K562 (cell line): ENCODE measurements at regions not wholly inside any gene's neighbourhood (a gene's known extent, or its start where the extent isn't known, plus 50 kb on each side); places are given as distances from the start of the nearest gene placed in this dataset.

ENCODE experiments used
- ATAC-seq: fragments of 200-7000 bp; cut with Tn5 transposase; 3 replicates; pipeline ENCODE4 v1.9.1; 2020; ENCODE audit warnings: moderate library complexity
- BruUV-seq: library from RNA; stranded (reverse); fragments of 400-500 nt; replicated peaks from 2 replicates; lab custom pipeline; 2021; lab: Mats Ljungman, UMichigan
- CTCF ChIA-PET: fragments of 300-600 bp; formaldehyde crosslinking; extraction: SDS; loops from one replicate; lab custom pipeline; 2021; ENCODE audit warnings: low intra/inter-chr PET ratio; lab: Yijun Ruan, JAX
- POLR2A ChIA-PET: fragments of 300-600, 350-650 bp; sonication (Branson Sonifier 250); formaldehyde crosslinking; extraction: SDS; loops from one replicate; lab custom pipeline; 2021; ENCODE audit warnings: antibody characterized with exemption, inconsistent platforms; lab: Yijun Ruan, JAX
- DNase-seq, 4 experiments: peaks; one replicate each; pipeline versions ENCODE4 v3.0.0 to v3.0.0-alpha.2; 2011 to 2018; ENCODE audit warnings: low spot score in 3 of 4, mixed read lengths in 3 of 4; ENCODE audit errors: extremely low read depth in 1 of 4
- FAIRE-seq: peaks from 2 replicates; lab custom pipeline; 2011; peaks lifted over from hg19 to GRCh38; lab: Jason Lieb, UNC
- H2AFZ ChIP-seq: 2 replicates; pipeline ENCODE4 v1.6.0; 2011; ENCODE audit warnings: low read depth, low read length, control low read depth, inconsistent platforms
- H3K27ac ChIP-seq: fragments of 200-600 bp; 3 replicates; pipeline ENCODE4 v1.8.0; 2011; ENCODE audit warnings: low read depth, mild to moderate bottlenecking, control low read depth, inconsistent platforms, low read length, moderate library complexity, mixed read lengths; ENCODE audit errors: extremely low read depth
- H3K27me3 ChIP-seq, 2 experiments: fragments of 300-600 bp in 1 of 2; 2 replicates in 1 of 2; 3 replicates in 1 of 2; pipeline versions ENCODE4 v1.6.0 to v1.8.0; 2011; ENCODE audit warnings: inconsistent platforms in 2 of 2, low read length in 2 of 2, mild to moderate bottlenecking in 1 of 2, mixed read lengths in 1 of 2, moderate library complexity in 1 of 2; ENCODE audit not compliant: control insufficient read depth in 2 of 2, insufficient read depth in 2 of 2
- H3K36me3 ChIP-seq: fragments of 300-600 bp; 3 replicates; pipeline ENCODE4 v1.8.0; 2011; ENCODE audit warnings: mild to moderate bottlenecking, low read length, inconsistent platforms; ENCODE audit not compliant: control insufficient read depth, insufficient read depth
- H3K4me1 ChIP-seq, 2 experiments: fragments of 200-600 bp in 1 of 2; replicated peaks in 1 of 2; 2 replicates in 1 of 2; 3 replicates in 1 of 2; pipeline versions ENCODE4 v1.5.1 to v1.8.0; 2011; ENCODE audit warnings: inconsistent platforms in 2 of 2, low read length in 2 of 2, mild to moderate bottlenecking in 1 of 2, mixed read lengths in 1 of 2, moderate library complexity in 1 of 2; ENCODE audit not compliant: control insufficient read depth in 2 of 2, insufficient read depth in 2 of 2
- H3K4me2 ChIP-seq: 2 replicates; pipeline ENCODE4 v1.6.1; 2011; ENCODE audit warnings: low read length, control low read depth, inconsistent platforms, mixed read lengths; ENCODE audit not compliant: insufficient read depth
- H3K4me3 ChIP-seq: fragments of 200-600 bp; sonication (generic), shearing (Covaris generic); 2 replicates; pipeline ENCODE4 v1.5.1; 2016; ENCODE audit warnings: control low read depth, inconsistent platforms
- H3K79me2 ChIP-seq: fragments of 200-600 bp; 3 replicates; pipeline ENCODE4 v1.8.0; 2011; ENCODE audit warnings: low read length, inconsistent platforms; ENCODE audit not compliant: control insufficient read depth, insufficient read depth
- H3K9ac ChIP-seq, 2 experiments: 2 replicates each; pipeline versions ENCODE4 v1.6.0 to v1.6.1; 2011; ENCODE audit warnings: low read depth in 2 of 2, low read length in 2 of 2, control low read depth in 1 of 2, inconsistent platforms in 1 of 2, mild to moderate bottlenecking in 1 of 2, mixed read lengths in 1 of 2; ENCODE audit not compliant: insufficient read depth in 1 of 2
- H3K9me1 ChIP-seq: one replicate; pipeline ENCODE4 v1.6.0; 2011; ENCODE audit warnings: inconsistent platforms, mild to moderate bottlenecking, low read length, moderate library complexity; ENCODE audit not compliant: control insufficient read depth, insufficient read depth
- H3K9me3 ChIP-seq: replicated peaks from 2 replicates; pipeline ENCODE4 v1.5.1; 2011; ENCODE audit warnings: low read depth, low read length, inconsistent platforms; ENCODE audit not compliant: control insufficient read depth, insufficient read depth
- H4K20me1 ChIP-seq: replicated peaks from 2 replicates; pipeline ENCODE4 v1.6.1; 2011; ENCODE audit warnings: low read length, inconsistent platforms, mixed read lengths; ENCODE audit not compliant: control insufficient read depth, insufficient read depth
- EP400 ChIP-seq: fragments of 450-650 bp; IDR thresholded peaks from 2 replicates; pipeline ENCODE4 v1.6.1; 2017; ENCODE audit warnings: antibody characterized with exemption, mild to moderate bottlenecking, moderate library complexity
- HMGXB4 ChIP-seq: sonication (generic); formaldehyde crosslinking; IDR thresholded peaks from 2 replicates; pipeline ENCODE4 v1.8.1; 2023; ENCODE audit warnings: mild to moderate bottlenecking, missing genetic modification reagents
- KHSRP ChIP-seq: fragments of 450-650 bp; IDR thresholded peaks from 2 replicates; pipeline ENCODE4 v1.6.1; 2017
- MCM2 ChIP-seq: fragments of 450-650 bp; IDR thresholded peaks from 2 replicates; pipeline ENCODE4 v1.6.1; 2017; ENCODE audit warnings: low read depth, mild to moderate bottlenecking
- PHF21A ChIP-seq: fragments of 450-650 bp; IDR thresholded peaks from 2 replicates; pipeline ENCODE4 v1.6.1; 2017; ENCODE audit warnings: low read depth, borderline replicate concordance
- PKNOX1 ChIP-seq: fragments of 450-650 bp; IDR thresholded peaks from 2 replicates; pipeline ENCODE4 v1.6.1; 2016
- PPARD ChIP-seq: fragments of 250-450 bp; sonication (Bioruptor Pico); IDR thresholded peaks from 2 replicates; pipeline ENCODE4 v1.8.0; 2022; ENCODE audit warnings: inconsistent platforms, mild to moderate bottlenecking, moderate library complexity
- RBM14 ChIP-seq: fragments of 200-400 bp; formaldehyde crosslinking; IDR thresholded peaks from 2 replicates; pipeline ENCODE4 v1.6.1; 2018; ENCODE audit warnings: low read depth, mild to moderate bottlenecking, low read length, moderate library complexity, borderline replicate concordance; ENCODE audit not compliant: insufficient read depth
- TAL1 ChIP-seq: fragments of 450-650 bp; IDR thresholded peaks from 2 replicates; pipeline ENCODE4 v1.6.1; 2016; ENCODE audit warnings: mild to moderate bottlenecking
- TOE1 ChIP-seq, 2 experiments: fragments of 450-650 bp in 1 of 2; sonication (generic) in 1 of 2; formaldehyde crosslinking in 1 of 2; IDR thresholded peaks; 2 replicates each; pipeline versions ENCODE4 v1.7.1 to v1.8.0; 2016 to 2022; ENCODE audit warnings: borderline replicate concordance in 2 of 2, mild to moderate bottlenecking in 2 of 2, antibody characterized with exemption in 1 of 2, inconsistent platforms in 1 of 2, low read depth in 1 of 2, missing genetic modification reagents in 1 of 2, moderate library complexity in 1 of 2
- ZBTB34 ChIP-seq: fragments of 250-450 bp; sonication (Bioruptor Pico); IDR thresholded peaks from 2 replicates; pipeline ENCODE4 v1.8.0; 2021; ENCODE audit warnings: mild to moderate bottlenecking, moderate library complexity
- ZBTB43 ChIP-seq: sonication (generic); formaldehyde crosslinking; IDR thresholded peaks from 2 replicates; pipeline ENCODE4 v1.8.0; 2023; ENCODE audit warnings: mild to moderate bottlenecking, missing genetic modification reagents
- ZNF184 ChIP-seq: sonication (generic); formaldehyde crosslinking; IDR thresholded peaks from 2 replicates; pipeline ENCODE4 v1.5.0; 2020; ENCODE audit warnings: missing genetic modification reagents
- in situ Hi-C: fragments of 300-500 bp; cut with MboI; formaldehyde crosslinking; loops from 4 replicates; pipeline ENCODE4 v1.15.0; 2018; ENCODE audit warnings: inconsistent platforms, mixed read lengths
- intact Hi-C: fragments of 100-400 bp; cut with micrococcal nuclease; formaldehyde crosslinking; loops from 2 replicates; pipeline ENCODE4 v1.14.2; 2022
- TF ChIP-seq, protein P1 (sequence below), 2 experiments: fragments of 150-350 bp in 1 of 2; IDR thresholded peaks; 2 replicates each; pipeline ENCODE4 v1.6.1; 2012 to 2016; ENCODE audit warnings: low read depth in 2 of 2, low read length in 2 of 2, mild to moderate bottlenecking in 1 of 2, moderate library complexity in 1 of 2

- Histone ChIP-seq H3K9me3 (no peaks in the 10 kb centered on the region; the same call in 1 of the 2 replicates), H3K4me1 (no peaks in the 10 kb centered on the region), H3K36me3 (no peaks in the 10 kb centered on the region), H3K27ac (no peak overlapping the region), H3K27me3 (peaks cover 0 to 23% of the 10 kb centered on the region in 2 experiments; a peak in 4 of 5 replicates), H3K79me2 (no peaks in the 10 kb centered on the region), H4K20me1 (no peaks in the 10 kb centered on the region), H3K9me1 (no peaks in the 10 kb centered on the region), H3K9ac (no peak overlapping the region), H3K4me3 (no peak overlapping the region), H2AFZ (no peak overlapping the region)
- in situ Hi-C loops (no loop called here), intact Hi-C loops (no loop called here)
- DNase-seq (no peak), FAIRE-seq (no peak)
- ChIA-PET POLR2A (no interaction called here), CTCF (no interaction called here)
- no TSS peak for BruUV-seq
- no peak for TF ChIP-seq RBM14
- TF ChIP-seq ZNF184 = no peak
- no peak for TF ChIP-seq TOE1 (IDR thresholded peaks at IDR 0.05; ENCODE audit: borderline replicate concordance)
- no peak for TF ChIP-seq TOE1 (CRISPR knock-in tag; IDR thresholded peaks at IDR 0.05; ENCODE audit: borderline replicate concordance, low read depth)
- TF ChIP-seq PPARD (CRISPR knock-in tag) = no peak
- TF ChIP-seq KHSRP = no peak
- no peak for TF ChIP-seq EP400
- no peak for TF ChIP-seq TAL1
- TF ChIP-seq PKNOX1 = no peak
- no peak for TF ChIP-seq ZBTB43
- TF ChIP-seq MCM2 = no peak
- no peak for TF ChIP-seq ZBTB34
- TF ChIP-seq PHF21A = no peak
- TF ChIP-seq, protein P1, sequence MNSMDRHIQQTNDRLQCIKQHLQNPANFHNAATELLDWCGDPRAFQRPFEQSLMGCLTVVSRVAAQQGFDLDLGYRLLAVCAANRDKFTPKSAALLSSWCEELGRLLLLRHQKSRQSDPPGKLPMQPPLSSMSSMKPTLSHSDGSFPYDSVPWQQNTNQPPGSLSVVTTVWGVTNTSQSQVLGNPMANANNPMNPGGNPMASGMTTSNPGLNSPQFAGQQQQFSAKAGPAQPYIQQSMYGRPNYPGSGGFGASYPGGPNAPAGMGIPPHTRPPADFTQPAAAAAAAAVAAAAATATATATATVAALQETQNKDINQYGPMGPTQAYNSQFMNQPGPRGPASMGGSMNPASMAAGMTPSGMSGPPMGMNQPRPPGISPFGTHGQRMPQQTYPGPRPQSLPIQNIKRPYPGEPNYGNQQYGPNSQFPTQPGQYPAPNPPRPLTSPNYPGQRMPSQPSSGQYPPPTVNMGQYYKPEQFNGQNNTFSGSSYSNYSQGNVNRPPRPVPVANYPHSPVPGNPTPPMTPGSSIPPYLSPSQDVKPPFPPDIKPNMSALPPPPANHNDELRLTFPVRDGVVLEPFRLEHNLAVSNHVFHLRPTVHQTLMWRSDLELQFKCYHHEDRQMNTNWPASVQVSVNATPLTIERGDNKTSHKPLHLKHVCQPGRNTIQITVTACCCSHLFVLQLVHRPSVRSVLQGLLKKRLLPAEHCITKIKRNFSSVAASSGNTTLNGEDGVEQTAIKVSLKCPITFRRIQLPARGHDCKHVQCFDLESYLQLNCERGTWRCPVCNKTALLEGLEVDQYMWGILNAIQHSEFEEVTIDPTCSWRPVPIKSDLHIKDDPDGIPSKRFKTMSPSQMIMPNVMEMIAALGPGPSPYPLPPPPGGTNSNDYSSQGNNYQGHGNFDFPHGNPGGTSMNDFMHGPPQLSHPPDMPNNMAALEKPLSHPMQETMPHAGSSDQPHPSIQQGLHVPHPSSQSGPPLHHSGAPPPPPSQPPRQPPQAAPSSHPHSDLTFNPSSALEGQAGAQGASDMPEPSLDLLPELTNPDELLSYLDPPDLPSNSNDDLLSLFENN (IDR thresholded peaks at IDR 0.05; ENCODE audit: low read depth in 2 of 2, low read length in 2 of 2) = no peak
- TF ChIP-seq HMGXB4 = no peak
- TF ChIP-seq, all 486 proteins: peak for 0
- no peak for ATAC-seq
- H3K4me2 ChIP-seq = no peak overlapping the region
These were observed 397.3 kb upstream of the KLF4 start for GRCh38 chr9:107886826-107887225.
